NAMALWA (cell line): ENCODE measurements at regions not wholly inside any gene's neighbourhood (a gene's known extent, or its start where the extent isn't known, plus 50 kb on each side); places are given as distances from the start of the nearest gene placed in this dataset.
"Not testable (repeated sequence)": the region's sequence is repeated elsewhere in the genome, so short reads cannot be mapped to it uniquely, and the experiment has no call there.

Experiments
- DNase-seq: peaks from one replicate; pipeline ENCODE4 v3.0.0-alpha.2; 2015; ENCODE audit warnings: low spot score

- no peak for DNase-seq
Measured at GRCh38 chr5:52015760-52016159, 632.5 kb downstream of the ISL1 start.

- no peak for DNase-seq
Measured at GRCh38 chr5:52017567-52017966, 634.3 kb downstream of the ISL1 start.

- no peak for DNase-seq
Measured at GRCh38 chr5:52024359-52024758, 641.1 kb downstream of the ISL1 start.

DNA sequence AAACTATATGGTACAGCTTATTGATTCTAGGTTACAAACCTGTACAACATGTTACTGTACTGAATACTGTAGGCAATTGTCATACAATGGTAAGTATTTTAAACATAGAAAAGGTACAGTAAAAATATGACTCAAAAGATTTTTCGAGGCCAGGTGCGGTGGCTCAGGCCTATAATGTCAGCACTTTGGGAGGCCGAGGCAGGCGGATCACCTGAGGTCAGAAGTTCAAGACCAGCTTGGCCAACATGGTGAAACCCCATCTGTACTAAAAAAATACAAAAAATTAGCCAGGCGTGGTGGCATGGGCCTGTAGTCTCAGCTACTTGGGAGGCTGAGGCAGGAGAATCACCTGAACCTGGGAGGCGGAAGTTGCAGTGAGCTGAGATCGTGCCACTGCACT, 646.6 kb downstream of the ISL1 start:
- not testable (repeated sequence) for DNase-seq

DNA sequence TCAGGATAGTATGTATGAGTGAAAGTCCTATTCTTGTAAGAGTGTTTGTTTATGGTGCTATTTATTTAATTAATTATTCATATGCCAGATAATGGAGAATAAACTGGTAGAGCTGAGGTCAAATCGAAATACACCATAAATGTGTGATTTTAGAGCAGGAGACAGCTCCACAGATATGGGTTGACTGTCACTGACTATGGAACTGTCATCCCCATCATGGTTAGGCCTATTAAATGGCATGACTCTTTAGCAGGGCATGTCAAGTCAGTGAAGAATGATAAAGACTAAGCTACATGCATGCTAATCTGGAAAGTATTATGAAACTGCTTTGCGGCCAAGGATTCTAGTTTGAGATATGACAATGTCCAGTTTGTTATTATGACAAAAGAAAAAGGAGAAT, 658.6 kb downstream of the ISL1 start:
- DNase-seq = no peak

- DNase-seq = no peak
Measured at GRCh38 chr5:52043137-52043536, 659.9 kb downstream of the ISL1 start.

- no peak for DNase-seq
Measured at GRCh38 chr5:52043543-52043942, 660.3 kb downstream of the ISL1 start.

DNA sequence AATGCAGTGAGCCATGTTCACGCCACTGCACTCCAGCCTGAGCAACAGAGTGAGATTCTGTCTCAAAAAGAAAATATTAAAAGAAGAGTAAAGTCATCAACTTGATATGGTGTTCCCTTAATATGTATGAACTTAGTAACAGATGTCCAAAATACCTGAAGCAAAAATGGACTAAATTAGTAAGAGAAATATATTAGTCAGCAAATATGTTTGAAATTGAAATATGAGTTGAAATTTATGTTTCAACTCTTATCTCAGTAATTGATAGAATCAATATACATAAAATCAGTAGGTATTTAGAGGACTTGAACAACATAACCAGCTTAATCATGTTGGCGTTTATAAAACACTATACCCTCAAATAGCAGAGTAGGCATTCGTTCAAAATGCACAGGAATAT, 668.5 kb downstream of the ISL1 start:
- DNase-seq = no peak

DNA sequence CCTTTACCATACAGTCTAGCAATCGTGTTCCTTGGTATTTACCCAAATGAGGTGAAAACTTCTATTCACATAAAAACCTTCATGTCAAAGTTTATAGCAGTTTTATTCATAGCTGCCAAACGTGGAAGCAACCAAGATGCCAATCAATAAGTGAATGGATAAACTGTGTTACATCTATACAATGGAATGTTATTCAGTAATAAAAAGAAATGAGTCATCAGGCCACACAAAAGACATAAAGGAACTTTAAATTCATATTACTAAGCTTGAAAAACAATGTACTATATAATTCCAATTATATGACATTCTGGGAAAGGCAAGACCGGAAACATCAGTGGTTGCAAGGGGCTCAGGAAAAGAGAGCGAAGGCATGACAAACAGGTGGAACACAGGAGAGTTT, 679.9 kb downstream of the ISL1 start:
- DNase-seq = no peak

- no peak for DNase-seq
Measured at GRCh38 chr5:52065182-52065581, 681.9 kb downstream of the ISL1 start.

GRCh38 chr5:52069997-52070396, 686.7 kb downstream of the ISL1 start:
- DNase-seq = no peak

GRCh38 chr5:52073993-52074689, 690.9 kb downstream of the ISL1 start:
- DNase-seq = no peak

DNA sequence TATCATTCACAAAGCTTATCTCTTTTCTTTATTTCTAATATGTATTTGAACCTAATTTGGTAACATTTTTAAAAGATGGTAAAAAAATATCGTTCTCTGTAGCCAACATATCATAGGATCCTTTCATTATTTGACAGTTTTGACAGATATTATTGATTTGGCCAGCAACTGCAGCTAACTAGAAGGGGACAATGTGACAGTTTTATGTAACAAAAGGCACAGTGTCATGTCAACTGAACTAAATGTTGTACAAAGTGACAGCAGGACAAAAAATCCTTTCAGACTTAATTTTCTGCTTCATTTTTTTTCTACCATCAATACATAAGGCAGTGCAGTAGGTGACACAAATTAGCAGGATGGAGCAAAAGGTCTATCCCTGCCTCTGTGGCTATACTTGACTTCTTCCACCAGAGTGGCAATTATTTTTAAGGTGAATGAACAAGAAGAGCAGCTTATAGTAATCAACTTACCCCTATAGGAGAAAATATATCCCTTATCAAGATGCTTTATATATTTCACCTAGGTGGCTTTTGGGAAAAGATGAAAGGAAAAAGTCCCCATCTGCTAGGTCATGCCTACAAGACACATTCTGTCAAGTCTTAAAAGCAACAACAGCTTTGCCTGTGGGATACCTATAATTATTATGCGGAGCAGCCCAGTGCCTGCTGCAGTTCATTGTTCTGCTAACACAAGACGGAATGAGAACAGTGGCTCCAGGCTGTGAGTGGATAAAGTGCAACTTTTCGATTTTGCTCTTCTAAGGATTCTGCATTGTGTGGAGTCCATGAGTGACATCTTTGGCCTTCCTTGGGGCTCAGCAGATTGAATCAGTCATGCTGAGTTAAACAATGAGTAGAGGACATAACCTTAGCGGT, 694.9 kb downstream of the ISL1 start:
- DNase-seq = no peak

- not testable (repeated sequence) for DNase-seq
Measured at GRCh38 chr5:52102311-52102710, 685.4 kb upstream of the ITGA1 start.

GRCh38 chr5:52107210-52107905, 680.4 kb upstream of the ITGA1 start:
- no peak for DNase-seq

DNA sequence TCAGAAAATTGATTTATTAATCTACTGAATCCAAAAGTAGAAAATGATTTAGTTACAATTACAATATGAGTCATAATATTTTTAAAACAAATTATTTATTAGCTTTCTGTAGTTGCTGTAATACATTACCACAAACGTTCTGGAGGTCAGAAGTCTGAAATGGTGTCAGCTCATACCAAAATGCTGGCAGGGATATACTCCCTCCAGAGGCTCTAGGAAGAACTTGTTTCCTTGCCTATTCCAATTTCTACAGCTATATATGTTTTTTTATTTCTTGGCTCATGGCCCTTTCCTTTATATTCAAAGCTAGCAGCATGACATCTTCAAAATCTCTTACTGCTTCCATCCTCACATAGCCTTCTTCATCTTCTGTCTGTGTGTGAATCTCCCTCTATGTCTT, 667.9 kb upstream of the ITGA1 start:
- no peak for DNase-seq

DNA sequence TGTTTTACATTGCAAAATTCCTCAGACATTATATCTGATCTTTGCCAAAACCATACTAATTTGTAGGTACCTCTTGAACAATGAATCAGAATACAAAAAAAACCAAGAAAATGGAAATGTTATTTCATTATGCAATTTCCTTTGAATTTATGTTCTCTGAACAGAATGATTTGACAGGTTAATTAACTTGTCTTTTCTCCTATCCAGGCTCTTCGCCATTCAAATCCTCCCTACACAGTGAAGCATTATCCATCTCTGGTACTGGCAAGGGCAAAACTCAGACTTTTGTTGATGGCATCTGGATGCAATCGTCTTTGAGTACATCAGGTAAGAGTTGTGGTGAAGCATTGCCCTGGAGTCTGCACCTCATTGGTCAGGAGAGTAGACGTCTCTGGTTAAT, 655.7 kb upstream of the ITGA1 start:
- no peak for DNase-seq

- DNase-seq = no peak
Measured at GRCh38 chr5:52134013-52134650, 653.6 kb upstream of the ITGA1 start.

- DNase-seq = no peak
Measured at GRCh38 chr5:52139888-52140615, 647.7 kb upstream of the ITGA1 start.

DNA sequence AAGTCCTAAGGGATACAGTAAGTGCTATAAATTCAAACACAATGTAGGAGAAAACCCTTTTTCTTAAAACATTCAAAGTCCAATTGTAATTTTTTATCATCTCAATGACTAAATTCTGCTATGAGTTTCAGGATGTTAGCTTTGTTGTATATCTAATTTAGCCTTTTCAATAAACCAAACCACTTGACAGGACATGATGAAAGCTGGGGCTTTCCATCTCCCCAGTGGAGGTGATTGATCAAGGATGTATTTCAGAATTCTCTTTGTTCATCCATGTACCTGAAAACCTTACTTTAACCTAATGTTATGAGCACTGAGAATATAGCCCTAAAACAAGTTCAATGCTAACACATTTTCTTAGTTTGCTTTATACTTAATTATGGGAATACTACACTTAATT, 639.0 kb upstream of the ITGA1 start:
- DNase-seq = no peak

DNA sequence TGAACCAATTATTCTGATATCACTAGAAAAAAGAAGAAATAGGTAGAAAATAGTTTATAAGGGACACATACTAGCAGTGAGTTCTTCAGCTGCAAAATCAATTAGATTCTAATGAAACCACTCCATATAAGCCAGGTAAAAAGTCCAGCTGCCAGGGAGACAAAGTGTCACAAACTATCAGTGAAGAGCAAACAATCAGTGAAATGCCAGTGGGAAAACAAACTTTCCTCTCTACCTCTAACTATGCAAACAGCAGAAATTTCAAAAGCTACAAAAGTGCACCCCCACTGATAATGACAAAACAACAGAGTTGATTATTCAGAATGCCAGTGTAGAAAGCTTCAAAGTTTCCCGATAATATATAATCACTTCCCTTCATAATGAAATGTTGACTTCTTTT, 637.2 kb upstream of the ITGA1 start:
- no peak for DNase-seq

GRCh38 chr5:52156809-52157208, 630.9 kb upstream of the ITGA1 start:
- DNase-seq = not testable (repeated sequence)
